ENCODE measurements at regions not wholly inside any gene's neighbourhood (a gene's known extent, or its start where the extent isn't known, plus 50 kb on each side); places are given as distances from the start of the nearest gene placed in this dataset.

GRCh38 chr4:166308647-166309046 is 435.6 kb downstream of the TLL1 start:
- no peaks in the 10 kb centered on the region for H3K4me1 ChIP-seq (ENCODE audit: insufficient read depth, low read length)
- H3K9me3 Mint-ChIP-seq: peaks cover 3 to 25% (median 6%) of the 10 kb centered on the region in 5 donors
- no peaks in the 10 kb centered on the region for H3K9me3 ChIP-seq (ENCODE audit: low read length)
- ChIA-PET POLR2A (no interaction called here), CTCF (no interaction called here)
- H3K4me3 ChIP-seq (ENCODE audit: low read length): no peak overlapping the region
- H3K27me3 Mint-ChIP-seq: no peaks in the 10 kb centered on the region
- no peak overlapping the region for H3K4me3 Mint-ChIP-seq
- H3K27ac Mint-ChIP-seq: no peak overlapping the region
- no peak overlapping the region for H3K27ac ChIP-seq (ENCODE audit: low read depth, low read length)
- no peaks in the 10 kb centered on the region for H3K27me3 ChIP-seq (ENCODE audit: insufficient read depth, low read length, poor library complexity, severe bottlenecking)
- H3K36me3 Mint-ChIP-seq: no peaks in the 10 kb centered on the region
- H3K4me1 Mint-ChIP-seq: no peaks in the 10 kb centered on the region
- H3K36me3 ChIP-seq (ENCODE audit: insufficient read depth, low read length): no peaks in the 10 kb centered on the region
- no peak for DNase-seq

GRCh38 chr4:166309286-166309685 is 436.2 kb downstream of the TLL1 start:
- Mint-ChIP-seq H3K27me3 (no peaks in the 10 kb centered on the region), H3K36me3 (no peaks in the 10 kb centered on the region), H3K4me3 (no peak overlapping the region), H3K9me3 (peaks cover 3 to 24% (median 5%) of the 10 kb centered on the region in 5 donors), H3K27ac (no peak overlapping the region), H3K4me1 (no peaks in the 10 kb centered on the region)
- no peak overlapping the region for H3K4me3 ChIP-seq (ENCODE audit: low read length)
- ChIA-PET POLR2A (no interaction called here), CTCF (no interaction called here)
- H3K4me1 ChIP-seq (ENCODE audit: insufficient read depth, low read length): no peaks in the 10 kb centered on the region
- H3K27me3 ChIP-seq (ENCODE audit: insufficient read depth, low read length, poor library complexity, severe bottlenecking): no peaks in the 10 kb centered on the region
- H3K36me3 ChIP-seq (ENCODE audit: insufficient read depth, low read length): no peaks in the 10 kb centered on the region
- no peaks in the 10 kb centered on the region for H3K9me3 ChIP-seq (ENCODE audit: low read length)
- DNase-seq: no peak
- H3K27ac ChIP-seq (ENCODE audit: low read depth, low read length): no peak overlapping the region

GRCh38 chr4:166311169-166311568 is 438.1 kb downstream of the TLL1 start:
- ChIA-PET POLR2A (no interaction called here), CTCF (no interaction called here)
- Histone ChIP-seq H3K4me3 (ENCODE audit: low read length) (no peak overlapping the region), H3K36me3 (ENCODE audit: insufficient read depth, low read length) (no peaks in the 10 kb centered on the region), H3K4me1 (ENCODE audit: insufficient read depth, low read length) (no peaks in the 10 kb centered on the region), H3K27me3 (ENCODE audit: insufficient read depth, low read length, poor library complexity, severe bottlenecking) (no peaks in the 10 kb centered on the region), H3K9me3 (ENCODE audit: low read length) (no peaks in the 10 kb centered on the region), H3K27ac (ENCODE audit: low read depth, low read length) (no peak overlapping the region)
- Mint-ChIP-seq H3K9me3 (peaks cover 2 to 15% (median 3%) of the 10 kb centered on the region in 5 donors), H3K27me3 (no peaks in the 10 kb centered on the region), H3K4me1 (no peaks in the 10 kb centered on the region), H3K27ac (no peak overlapping the region), H3K36me3 (no peaks in the 10 kb centered on the region), H3K4me3 (no peak overlapping the region)
- no peak for DNase-seq

GRCh38 chr4:166312166-166312565 is 439.1 kb downstream of the TLL1 start:
- Histone ChIP-seq H3K4me3 (ENCODE audit: low read length) (no peak overlapping the region), H3K9me3 (ENCODE audit: low read length) (no peaks in the 10 kb centered on the region), H3K27ac (ENCODE audit: low read depth, low read length) (no peak overlapping the region), H3K36me3 (ENCODE audit: insufficient read depth, low read length) (no peaks in the 10 kb centered on the region), H3K27me3 (ENCODE audit: insufficient read depth, low read length, poor library complexity, severe bottlenecking) (no peaks in the 10 kb centered on the region), H3K4me1 (ENCODE audit: insufficient read depth, low read length) (no peaks in the 10 kb centered on the region)
- Mint-ChIP-seq H3K27ac (no peak overlapping the region), H3K36me3 (no peaks in the 10 kb centered on the region), H3K4me3 (no peak overlapping the region), H3K9me3 (peaks cover 0 to 11% (median 3%) of the 10 kb centered on the region in 5 donors), H3K27me3 (no peaks in the 10 kb centered on the region), H3K4me1 (no peaks in the 10 kb centered on the region)
- no peak for DNase-seq
- POLR2A ChIA-PET: no interaction called here
- CTCF ChIA-PET: no interaction called here

GRCh38 chr4:166314902-166315301 is 441.9 kb downstream of the TLL1 start:
- no peak overlapping the region for H3K27ac ChIP-seq (ENCODE audit: low read depth, low read length)
- H3K36me3 ChIP-seq (ENCODE audit: insufficient read depth, low read length): no peaks in the 10 kb centered on the region
- no peaks in the 10 kb centered on the region for H3K27me3 Mint-ChIP-seq
- H3K27ac Mint-ChIP-seq: no peak overlapping the region
- CTCF ChIA-PET: no interaction called here
- no peak for DNase-seq
- no peaks in the 10 kb centered on the region for H3K36me3 Mint-ChIP-seq
- H3K27me3 ChIP-seq (ENCODE audit: insufficient read depth, low read length, poor library complexity, severe bottlenecking): no peaks in the 10 kb centered on the region
- no peaks in the 10 kb centered on the region for H3K9me3 ChIP-seq (ENCODE audit: low read length)
- no peaks in the 10 kb centered on the region for H3K4me1 Mint-ChIP-seq
- H3K4me1 ChIP-seq (ENCODE audit: insufficient read depth, low read length): no peaks in the 10 kb centered on the region
- H3K9me3 Mint-ChIP-seq: peaks cover 0 to 8% (median 3%) of the 10 kb centered on the region in 5 donors
- POLR2A ChIA-PET: no interaction called here
- H3K4me3 ChIP-seq (ENCODE audit: low read length): no peak overlapping the region
- no peak overlapping the region for H3K4me3 Mint-ChIP-seq

GRCh38 chr4:166315721-166316467 is 442.9 kb downstream of the TLL1 start:
- no peaks in the 10 kb centered on the region for H3K27me3 ChIP-seq (ENCODE audit: insufficient read depth, low read length, poor library complexity, severe bottlenecking)
- H3K36me3 ChIP-seq (ENCODE audit: insufficient read depth, low read length): no peaks in the 10 kb centered on the region
- Mint-ChIP-seq H3K9me3 (peaks cover 0 to 9% (median 3%) of the 10 kb centered on the region in 5 donors), H3K27ac (no peak overlapping the region), H3K4me1 (no peaks in the 10 kb centered on the region), H3K4me3 (no peak overlapping the region), H3K36me3 (no peaks in the 10 kb centered on the region), H3K27me3 (no peaks in the 10 kb centered on the region)
- no peak overlapping the region for H3K4me3 ChIP-seq (ENCODE audit: low read length)
- H3K27ac ChIP-seq (ENCODE audit: low read depth, low read length): no peak overlapping the region
- no peaks in the 10 kb centered on the region for H3K4me1 ChIP-seq (ENCODE audit: insufficient read depth, low read length)
- H3K9me3 ChIP-seq (ENCODE audit: low read length): no peaks in the 10 kb centered on the region
- ChIA-PET POLR2A (no interaction called here), CTCF (no interaction called here)
- no peak for DNase-seq

- no peaks in the 10 kb centered on the region for H3K4me1 Mint-ChIP-seq
- H3K9me3 Mint-ChIP-seq: peaks cover 0 to 14% (median 5%) of the 10 kb centered on the region in 5 donors
- H3K27me3 Mint-ChIP-seq: no peaks in the 10 kb centered on the region
- Histone ChIP-seq H3K9me3 (ENCODE audit: low read length) (no peaks in the 10 kb centered on the region), H3K4me3 (ENCODE audit: low read length) (no peak overlapping the region), H3K27ac (ENCODE audit: low read depth, low read length) (no peak overlapping the region), H3K4me1 (ENCODE audit: insufficient read depth, low read length) (no peaks in the 10 kb centered on the region), H3K27me3 (ENCODE audit: insufficient read depth, low read length, poor library complexity, severe bottlenecking) (no peaks in the 10 kb centered on the region), H3K36me3 (ENCODE audit: insufficient read depth, low read length) (no peaks in the 10 kb centered on the region)
- CTCF ChIA-PET: no interaction called here
- DNase-seq: no peak
- H3K36me3 Mint-ChIP-seq: no peaks in the 10 kb centered on the region
- POLR2A ChIA-PET: no interaction called here
- no peak overlapping the region for H3K27ac Mint-ChIP-seq
- H3K4me3 Mint-ChIP-seq: no peak overlapping the region
Measured at GRCh38 chr4:166318810-166319525, 445.9 kb downstream of the TLL1 start.

- no peaks in the 10 kb centered on the region for H3K4me1 Mint-ChIP-seq
- H3K36me3 ChIP-seq (ENCODE audit: insufficient read depth, low read length): no peaks in the 10 kb centered on the region
- H3K4me3 ChIP-seq (ENCODE audit: low read length): no peak overlapping the region
- H3K27me3 Mint-ChIP-seq: no peaks in the 10 kb centered on the region
- no peaks in the 10 kb centered on the region for H3K9me3 ChIP-seq (ENCODE audit: low read length)
- H3K36me3 Mint-ChIP-seq: no peaks in the 10 kb centered on the region
- H3K4me3 Mint-ChIP-seq: no peak overlapping the region
- H3K27ac ChIP-seq (ENCODE audit: low read depth, low read length): no peak overlapping the region
- ChIA-PET CTCF (no interaction called here), POLR2A (no interaction called here)
- DNase-seq: no peak
- H3K27me3 ChIP-seq (ENCODE audit: insufficient read depth, low read length, poor library complexity, severe bottlenecking): no peaks in the 10 kb centered on the region
- no peak overlapping the region for H3K27ac Mint-ChIP-seq
- H3K9me3 Mint-ChIP-seq: peaks cover 3 to 21% (median 6%) of the 10 kb centered on the region in 5 donors
- H3K4me1 ChIP-seq (ENCODE audit: insufficient read depth, low read length): no peaks in the 10 kb centered on the region
Measured at GRCh38 chr4:166323250-166323649, 450.2 kb downstream of the TLL1 start.
